CD4-positive, alpha-beta T cell (primary cell): ENCODE measurements at regions not wholly inside any gene's neighbourhood (a gene's known extent, or its start where the extent isn't known, plus 50 kb on each side); places are given as distances from the start of the nearest gene placed in this dataset.

ENCODE experiments used
- ATAC-seq: fragments of 200-7000 bp; cut with Tn5 transposase; one replicate; pipeline ENCODE4 v1.10.0; 2022; ENCODE audit warnings: mild to moderate bottlenecking; ENCODE audit not compliant: poor library complexity
- CTCF ChIA-PET: fragments of 350-600 bp; sonication (Branson Sonifier 250); formaldehyde crosslinking; loops from one replicate; lab custom pipeline; 2021; ENCODE audit warnings: antibody characterized with exemption, inconsistent platforms; lab: Charles Lee
- POLR2A ChIA-PET: fragments of 350-600 bp; sonication (Branson Sonifier 250); formaldehyde crosslinking; loops from one replicate; lab custom pipeline; 2021; ENCODE audit warnings: antibody characterized with exemption, inconsistent platforms; lab: Charles Lee
- DNase-seq, 14 experiments: peaks; one replicate each; pipeline ENCODE4 v3.0.0-alpha.2; 2013 to 2020; ENCODE audit warnings: mixed read lengths in 2 of 14
- H3K27ac ChIP-seq, 2 donors: one replicate each; pipeline versions ENCODE4 v1.5.1 to v1.7.0; 2013; ENCODE audit warnings: low read length in 2 of 2, low read depth in 1 of 2, mild to moderate bottlenecking in 1 of 2
- H3K27me3 ChIP-seq, 2 experiments: 1 replicate in 1 of 2; 2 replicates in 1 of 2; pipeline versions ENCODE4 v1.6.1 to v1.7.0; 2013; ENCODE audit warnings: low read length in 2 of 2, control low read depth in 1 of 2, mild to moderate bottlenecking in 1 of 2, moderate library complexity in 1 of 2; ENCODE audit not compliant: insufficient read depth in 2 of 2, control insufficient read depth in 1 of 2
- H3K36me3 ChIP-seq: one replicate; pipeline ENCODE4 v1.6.1; 2013; ENCODE audit warnings: low read length, control low read depth; ENCODE audit not compliant: insufficient read depth
- H3K4me1 ChIP-seq: one replicate; pipeline ENCODE4 v1.6.1; 2013; ENCODE audit warnings: low read length, control low read depth; ENCODE audit not compliant: insufficient read depth
- H3K4me3 ChIP-seq: one replicate; pipeline ENCODE4 v1.5.1; 2013; ENCODE audit warnings: mild to moderate bottlenecking, low read length, moderate library complexity
- H3K9me3 ChIP-seq, 2 experiments: 1 replicate in 1 of 2; 2 replicates in 1 of 2; pipeline versions ENCODE4 v1.6.1 to v1.7.0; 2013; ENCODE audit warnings: low read length in 2 of 2, mild to moderate bottlenecking in 2 of 2, control low read depth in 1 of 2, moderate library complexity in 1 of 2; ENCODE audit not compliant: control insufficient read depth in 1 of 2, insufficient read depth in 1 of 2
- H3K27ac Mint-ChIP-seq: one replicate; pipeline ENCODE4 v1.8.0; 2020; ENCODE audit warnings: mixed read lengths
- H3K27me3 Mint-ChIP-seq: one replicate; pipeline ENCODE4 v1.8.0; 2021; ENCODE audit warnings: mixed read lengths
- H3K36me3 Mint-ChIP-seq: one replicate; pipeline ENCODE4 v1.8.0; 2021; ENCODE audit warnings: low read depth, mixed read lengths
- H3K4me1 Mint-ChIP-seq: one replicate; pipeline ENCODE4 v1.8.0; 2021; ENCODE audit warnings: low read depth, mixed read lengths
- H3K4me3 Mint-ChIP-seq: one replicate; pipeline ENCODE4 v1.8.0; 2020; ENCODE audit warnings: mild to moderate bottlenecking, mixed read lengths
- H3K9me3 Mint-ChIP-seq: one replicate; pipeline ENCODE4 v1.8.0; 2020; ENCODE audit warnings: mixed read lengths
- intact Hi-C, 2 experiments: fragments of 100-400 bp; cut with DNase I in 1 of 2; cut with micrococcal nuclease in 1 of 2; formaldehyde crosslinking; loops; one replicate each; pipeline versions ENCODE4 v1.15.1 to v1.9.0; 2023 to 2025; cut with DNase I, micrococcal nuclease
- TF ChIP-seq, protein P1 (sequence below): fragments of 200-600 bp; IDR thresholded peaks from one replicate; pipeline ENCODE4 v1.8.0; 2022; ENCODE audit warnings: antibody characterized with exemption, mild to moderate bottlenecking

DNA sequence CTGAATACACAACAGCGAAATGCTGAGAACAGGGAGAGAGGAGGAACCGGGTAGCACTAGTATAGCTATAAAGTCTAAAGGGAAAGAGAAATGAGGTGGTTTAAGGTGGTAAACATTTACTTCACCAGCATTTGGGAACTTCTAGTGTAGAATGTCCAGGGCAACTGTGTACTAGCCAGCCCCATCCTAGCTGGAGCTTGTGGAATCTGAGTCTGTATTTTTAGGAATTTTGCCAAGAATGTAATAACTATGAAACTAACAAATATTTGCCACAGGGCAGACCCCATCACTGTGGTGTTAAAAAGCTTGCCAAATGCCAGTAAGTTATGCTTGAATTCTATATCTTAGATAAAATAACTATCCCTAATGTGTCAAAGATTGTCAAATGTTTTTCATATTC lies 398.9 kb upstream of the MIS18BP1 start:
- H3K9me3 ChIP-seq = peaks cover 0 to 3% of the 10 kb centered on the region in 2 experiments
- H3K4me3 ChIP-seq = no peak overlapping the region
- H3K27me3 Mint-ChIP-seq = no peaks in the 10 kb centered on the region
- peaks cover 10% of the 10 kb centered on the region for H3K9me3 Mint-ChIP-seq
- H3K4me1 Mint-ChIP-seq = no peaks in the 10 kb centered on the region
- H3K27me3 ChIP-seq = no peaks in the 10 kb centered on the region
- ChIA-PET POLR2A (no interaction called here), CTCF (no interaction called here)
- intact Hi-C loops = no loop called here
- ATAC-seq (no peak), DNase-seq (no peak)
- no peaks in the 10 kb centered on the region for H3K36me3 ChIP-seq
- H3K4me1 ChIP-seq = no peaks in the 10 kb centered on the region
- H3K27ac ChIP-seq = no peak overlapping the region
- no peaks in the 10 kb centered on the region for H3K36me3 Mint-ChIP-seq
- TF ChIP-seq, protein P1, sequence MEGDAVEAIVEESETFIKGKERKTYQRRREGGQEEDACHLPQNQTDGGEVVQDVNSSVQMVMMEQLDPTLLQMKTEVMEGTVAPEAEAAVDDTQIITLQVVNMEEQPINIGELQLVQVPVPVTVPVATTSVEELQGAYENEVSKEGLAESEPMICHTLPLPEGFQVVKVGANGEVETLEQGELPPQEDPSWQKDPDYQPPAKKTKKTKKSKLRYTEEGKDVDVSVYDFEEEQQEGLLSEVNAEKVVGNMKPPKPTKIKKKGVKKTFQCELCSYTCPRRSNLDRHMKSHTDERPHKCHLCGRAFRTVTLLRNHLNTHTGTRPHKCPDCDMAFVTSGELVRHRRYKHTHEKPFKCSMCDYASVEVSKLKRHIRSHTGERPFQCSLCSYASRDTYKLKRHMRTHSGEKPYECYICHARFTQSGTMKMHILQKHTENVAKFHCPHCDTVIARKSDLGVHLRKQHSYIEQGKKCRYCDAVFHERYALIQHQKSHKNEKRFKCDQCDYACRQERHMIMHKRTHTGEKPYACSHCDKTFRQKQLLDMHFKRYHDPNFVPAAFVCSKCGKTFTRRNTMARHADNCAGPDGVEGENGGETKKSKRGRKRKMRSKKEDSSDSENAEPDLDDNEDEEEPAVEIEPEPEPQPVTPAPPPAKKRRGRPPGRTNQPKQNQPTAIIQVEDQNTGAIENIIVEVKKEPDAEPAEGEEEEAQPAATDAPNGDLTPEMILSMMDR = no peak
- H3K4me3 Mint-ChIP-seq = no peak overlapping the region
- no peak overlapping the region for H3K27ac Mint-ChIP-seq

DNA sequence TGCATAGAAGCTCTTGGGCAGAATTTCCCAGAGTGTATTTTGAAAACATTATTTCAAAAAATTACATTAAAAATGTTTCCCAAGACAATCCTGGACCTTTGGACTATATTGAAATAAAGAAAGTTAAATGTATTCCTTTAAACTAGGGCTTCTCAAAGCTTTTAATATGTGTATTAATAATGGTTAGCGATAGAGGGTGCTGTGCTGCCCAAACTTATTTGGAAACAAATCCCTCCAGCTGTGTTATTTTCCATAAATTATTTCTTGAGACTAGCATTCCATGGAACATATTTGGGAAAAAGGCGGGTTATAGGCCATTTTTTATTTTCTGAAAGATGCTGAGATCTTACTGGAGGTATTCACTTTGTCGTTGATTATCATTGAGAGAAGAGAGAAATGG lies 397.8 kb upstream of the MIS18BP1 start:
- DNase-seq = no peak

DNA sequence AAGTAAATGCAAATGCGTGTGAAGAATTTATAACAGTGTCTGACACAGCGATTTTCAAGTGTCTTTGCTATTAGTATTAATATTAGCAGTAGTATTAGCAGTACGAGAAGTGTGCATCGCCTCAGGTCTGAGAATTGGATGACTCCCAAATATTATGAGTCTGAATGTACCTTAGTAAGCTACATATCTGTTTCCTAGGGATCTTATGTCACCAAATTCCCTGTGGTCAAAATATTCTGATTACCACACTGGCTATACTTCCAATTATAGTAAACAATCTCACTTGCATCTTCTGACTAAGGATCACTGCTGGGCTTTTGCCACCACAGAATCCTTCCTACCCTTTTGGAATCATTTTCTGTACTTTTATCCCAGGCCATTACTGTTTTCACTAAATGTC lies 396.0 kb upstream of the MIS18BP1 start:
- TF ChIP-seq, protein P1 = no peak
- Histone ChIP-seq H3K27me3 (no peaks in the 10 kb centered on the region), H3K27ac (no peak overlapping the region), H3K4me3 (no peak overlapping the region), H3K36me3 (no peaks in the 10 kb centered on the region), H3K9me3 (peaks cover 3% of the 10 kb centered on the region in 2 experiments), H3K4me1 (no peaks in the 10 kb centered on the region)
- Mint-ChIP-seq H3K4me3 (no peak overlapping the region), H3K9me3 (peaks cover 8% of the 10 kb centered on the region), H3K36me3 (no peaks in the 10 kb centered on the region), H3K27me3 (no peaks in the 10 kb centered on the region), H3K27ac (no peak overlapping the region), H3K4me1 (no peaks in the 10 kb centered on the region)
- no peak for DNase-seq
- intact Hi-C loops = no loop called here
- ChIA-PET CTCF (no interaction called here), POLR2A (no interaction called here)
- ATAC-seq = no peak

More for the DNA sequence above, 397.8 kb upstream of the MIS18BP1 start:
- Histone ChIP-seq H3K4me3 (no peak overlapping the region), H3K27me3 (no peaks in the 10 kb centered on the region), H3K27ac (no peak overlapping the region), H3K4me1 (no peaks in the 10 kb centered on the region), H3K36me3 (no peaks in the 10 kb centered on the region), H3K9me3 (peaks cover 0 to 3% of the 10 kb centered on the region in 2 experiments)
- H3K4me3 Mint-ChIP-seq = no peak overlapping the region
- TF ChIP-seq, protein P1 = no peak
- H3K9me3 Mint-ChIP-seq = peaks cover 10% of the 10 kb centered on the region
- no peaks in the 10 kb centered on the region for H3K36me3 Mint-ChIP-seq
- intact Hi-C loops = no loop called here
- no peak overlapping the region for H3K27ac Mint-ChIP-seq
- H3K27me3 Mint-ChIP-seq = no peaks in the 10 kb centered on the region
- no peaks in the 10 kb centered on the region for H3K4me1 Mint-ChIP-seq
- no peak for ATAC-seq
- POLR2A ChIA-PET = no interaction called here
- CTCF ChIA-PET = no interaction called here
